Osteocyte (in vitro differentiated cells): ENCODE measurements at regions not wholly inside any gene's neighbourhood (a gene's known extent, or its start where the extent isn't known, plus 50 kb on each side); places are given as distances from the start of the nearest gene placed in this dataset.

ENCODE experiments used
- DNase-seq: peaks from one replicate; pipeline ENCODE4 v3.0.0; 2021; ENCODE audit warnings: mixed read lengths; ENCODE audit not compliant: unreplicated experiment; ENCODE audit errors: extremely low spot score
- H3K27ac Mint-ChIP-seq: one replicate; pipeline ENCODE4 v1.8.0; 2021; ENCODE audit warnings: mild to moderate bottlenecking, mixed read lengths; ENCODE audit not compliant: unreplicated experiment
- H3K27me3 Mint-ChIP-seq: one replicate; pipeline ENCODE4 v1.8.0; 2021; ENCODE audit warnings: mixed read lengths; ENCODE audit not compliant: unreplicated experiment
- H3K36me3 Mint-ChIP-seq: one replicate; pipeline ENCODE4 v1.8.0; 2021; ENCODE audit warnings: mixed read lengths; ENCODE audit not compliant: unreplicated experiment
- H3K4me1 Mint-ChIP-seq: one replicate; pipeline ENCODE4 v1.8.0; 2021; ENCODE audit warnings: mixed read lengths; ENCODE audit not compliant: unreplicated experiment
- H3K4me3 Mint-ChIP-seq: one replicate; pipeline ENCODE4 v1.8.0; 2021; ENCODE audit warnings: mild to moderate bottlenecking, moderate library complexity, mixed read lengths; ENCODE audit not compliant: unreplicated experiment
- H3K9me3 Mint-ChIP-seq: one replicate; pipeline ENCODE4 v1.8.0; 2021; ENCODE audit warnings: mixed read lengths; ENCODE audit not compliant: unreplicated experiment
- TF ChIP-seq, protein P1 (sequence below): fragments of 200-600 bp; sonication (generic); IDR thresholded peaks from 2 replicates; pipeline ENCODE4 v1.5.0; 2021; ENCODE audit warnings: antibody characterized with exemption, mild to moderate bottlenecking, moderate library complexity

- DNase-seq = no peak
- H3K4me3 Mint-ChIP-seq = no peak overlapping the region
These were observed 828.6 kb upstream of the NR2F2 start for GRCh38 chr15:95501865-95502264.

DNA sequence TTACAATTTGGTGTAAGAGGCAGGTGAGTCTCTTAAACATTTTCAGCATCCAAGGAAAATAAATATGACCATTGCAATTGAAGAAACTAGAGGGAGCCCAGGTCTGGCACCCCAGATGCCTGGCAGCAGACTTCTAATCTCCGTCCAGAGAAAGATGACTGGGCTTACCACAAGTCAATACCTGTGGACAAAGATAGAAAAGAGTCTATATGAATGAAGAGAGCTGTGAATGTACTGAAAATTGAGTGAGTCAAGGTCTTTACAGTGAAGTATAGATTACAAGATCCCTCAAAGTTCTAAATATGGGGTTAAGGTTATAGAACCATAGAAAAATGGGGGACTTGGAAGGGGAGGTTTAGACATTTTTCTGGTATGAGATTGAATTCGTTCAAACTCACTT lies 827.4 kb upstream of the NR2F2 start:
- no peaks in the 10 kb centered on the region for H3K9me3 Mint-ChIP-seq
- no peak overlapping the region for H3K4me3 Mint-ChIP-seq
- H3K27ac Mint-ChIP-seq = no peak overlapping the region
- H3K4me1 Mint-ChIP-seq = peaks cover 20% of the 10 kb centered on the region
- H3K27me3 Mint-ChIP-seq = no peaks in the 10 kb centered on the region
- DNase-seq = no peak
- no peaks in the 10 kb centered on the region for H3K36me3 Mint-ChIP-seq
- TF ChIP-seq, protein P1, sequence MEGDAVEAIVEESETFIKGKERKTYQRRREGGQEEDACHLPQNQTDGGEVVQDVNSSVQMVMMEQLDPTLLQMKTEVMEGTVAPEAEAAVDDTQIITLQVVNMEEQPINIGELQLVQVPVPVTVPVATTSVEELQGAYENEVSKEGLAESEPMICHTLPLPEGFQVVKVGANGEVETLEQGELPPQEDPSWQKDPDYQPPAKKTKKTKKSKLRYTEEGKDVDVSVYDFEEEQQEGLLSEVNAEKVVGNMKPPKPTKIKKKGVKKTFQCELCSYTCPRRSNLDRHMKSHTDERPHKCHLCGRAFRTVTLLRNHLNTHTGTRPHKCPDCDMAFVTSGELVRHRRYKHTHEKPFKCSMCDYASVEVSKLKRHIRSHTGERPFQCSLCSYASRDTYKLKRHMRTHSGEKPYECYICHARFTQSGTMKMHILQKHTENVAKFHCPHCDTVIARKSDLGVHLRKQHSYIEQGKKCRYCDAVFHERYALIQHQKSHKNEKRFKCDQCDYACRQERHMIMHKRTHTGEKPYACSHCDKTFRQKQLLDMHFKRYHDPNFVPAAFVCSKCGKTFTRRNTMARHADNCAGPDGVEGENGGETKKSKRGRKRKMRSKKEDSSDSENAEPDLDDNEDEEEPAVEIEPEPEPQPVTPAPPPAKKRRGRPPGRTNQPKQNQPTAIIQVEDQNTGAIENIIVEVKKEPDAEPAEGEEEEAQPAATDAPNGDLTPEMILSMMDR = no peak

More at GRCh38 chr15:95501865-95502264, 828.6 kb upstream of the NR2F2 start:
- Mint-ChIP-seq H3K27me3 (no peaks in the 10 kb centered on the region), H3K9me3 (no peaks in the 10 kb centered on the region), H3K36me3 (no peaks in the 10 kb centered on the region), H3K4me1 (peaks cover 18% of the 10 kb centered on the region), H3K27ac (no peak overlapping the region)
- TF ChIP-seq, protein P1 = no peak

GRCh38 chr15:95503640-95504225 lies 826.8 kb upstream of the NR2F2 start:
- Mint-ChIP-seq H3K36me3 (no peaks in the 10 kb centered on the region), H3K27me3 (no peaks in the 10 kb centered on the region), H3K4me3 (no peak overlapping the region), H3K27ac (no peak overlapping the region), H3K4me1 (peaks cover 19% of the 10 kb centered on the region), H3K9me3 (no peaks in the 10 kb centered on the region)
- TF ChIP-seq, protein P1 = no peak
- DNase-seq = no peak

DNA sequence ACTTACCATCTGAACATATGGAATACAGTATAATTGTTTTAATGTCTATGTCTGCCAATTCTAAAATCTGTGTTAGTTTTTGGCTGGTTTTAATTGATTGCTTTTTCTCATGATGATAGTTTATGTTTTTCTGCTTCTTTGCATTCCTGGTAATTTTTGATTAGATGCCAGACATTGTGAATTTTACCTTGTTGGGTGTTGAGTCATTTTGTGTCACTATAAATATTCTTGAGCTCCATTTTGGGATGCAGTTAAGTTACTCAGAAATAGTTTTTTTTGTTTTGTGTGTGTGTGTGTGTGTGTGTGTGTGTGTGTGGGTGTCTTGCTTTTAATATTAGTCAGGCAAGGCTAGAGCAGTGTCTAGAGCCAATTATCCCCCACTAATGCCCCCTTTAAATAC lies 818.8 kb upstream of the NR2F2 start:
- Mint-ChIP-seq H3K4me3 (no peak overlapping the region), H3K27ac (no peak overlapping the region), H3K4me1 (peaks cover 6% of the 10 kb centered on the region), H3K27me3 (no peaks in the 10 kb centered on the region), H3K9me3 (peaks cover 4% of the 10 kb centered on the region), H3K36me3 (no peaks in the 10 kb centered on the region)
- DNase-seq = no peak
- TF ChIP-seq, protein P1 = no peak

- Mint-ChIP-seq H3K4me3 (no peak overlapping the region), H3K9me3 (peaks cover 4% of the 10 kb centered on the region), H3K36me3 (no peaks in the 10 kb centered on the region), H3K4me1 (peaks cover 6% of the 10 kb centered on the region), H3K27me3 (no peaks in the 10 kb centered on the region), H3K27ac (no peak overlapping the region)
- no peak for DNase-seq
- TF ChIP-seq, protein P1 = no peak
These were observed 817.6 kb upstream of the NR2F2 start for GRCh38 chr15:95512906-95513305.
